ENCODE measurements at regions not wholly inside any gene's neighbourhood (a gene's known extent, or its start where the extent isn't known, plus 50 kb on each side); places are given as distances from the start of the nearest gene placed in this dataset.
"Not testable (repeated sequence)": the region's sequence is repeated elsewhere in the genome, so short reads cannot be mapped to it uniquely, and the experiment has no call there.

GRCh38 chr1:30001011-30001731, 722.2 kb downstream of the MATN1 start:
- no peak for ATAC-seq
- no peak for TF ChIP-seq POLR2AphosphoS5 (IDR thresholded peaks at IDR 0.05)
- no peak for TF ChIP-seq EP300 (IDR thresholded peaks at IDR 0.05)
- no peak for TF ChIP-seq CTCF (IDR thresholded peaks at IDR 0.05)
- no peak for TF ChIP-seq POLR2A (IDR thresholded peaks at IDR 0.05)
- WGBS, 2 donors (ENCODE audit: low coverage in 1 of 2), result 37 to 50% methylated on average over 6 of the region's 15 CpGs
- Histone ChIP-seq H3K4me1 (no peaks in the 10 kb centered on the region), H3K36me3 (no peaks in the 10 kb centered on the region), H3K9me3 (peaks cover 0 to 11% (median 0%) of the 10 kb centered on the region in 3 donors), H3K27me3 (peaks cover 21% of the 10 kb centered on the region), H3K4me3 (no peak overlapping the region), H3K27ac (no peak overlapping the region)

GRCh38 chr1:30000266-30000665, 723.1 kb downstream of the MATN1 start:
- Histone ChIP-seq H3K4me3 (no peak overlapping the region), H3K4me1 (no peaks in the 10 kb centered on the region), H3K27me3 (peaks cover 24% of the 10 kb centered on the region), H3K27ac (no peak overlapping the region), H3K9me3 (peaks cover 0 to 14% (median 0%) of the 10 kb centered on the region in 3 donors), H3K36me3 (no peaks in the 10 kb centered on the region)
- 58 to 63% methylated on average over 2 of the region's 7 CpGs for WGBS, 2 donors (ENCODE audit: low coverage in 1 of 2)
- TF ChIP-seq EP300 (IDR thresholded peaks at IDR 0.05) (no peak), POLR2A (IDR thresholded peaks at IDR 0.05) (no peak), POLR2AphosphoS5 (IDR thresholded peaks at IDR 0.05) (no peak), CTCF (IDR thresholded peaks at IDR 0.05) (no peak)
- ATAC-seq, result no peak

- Histone ChIP-seq H3K4me3 (no peak overlapping the region), H3K27me3 (peaks cover 28% of the 10 kb centered on the region), H3K4me1 (no peaks in the 10 kb centered on the region), H3K9me3 (peaks cover 0 to 21% (median 0%) of the 10 kb centered on the region in 3 donors), H3K36me3 (no peaks in the 10 kb centered on the region), H3K27ac (no peak overlapping the region)
- no peak for ATAC-seq
- no peak for TF ChIP-seq EP300 (IDR thresholded peaks at IDR 0.05)
- TF ChIP-seq CTCF (IDR thresholded peaks at IDR 0.05), result no peak
- no peak for TF ChIP-seq POLR2A (IDR thresholded peaks at IDR 0.05)
- no peak for TF ChIP-seq POLR2AphosphoS5 (IDR thresholded peaks at IDR 0.05)
- WGBS, 2 donors (ENCODE audit: low coverage in 1 of 2), result no CpG with 5 or more reads among the region's 1 CpG
Observed at GRCh38 chr1:29999595-29999994, 723.8 kb downstream of the MATN1 start.

DNA sequence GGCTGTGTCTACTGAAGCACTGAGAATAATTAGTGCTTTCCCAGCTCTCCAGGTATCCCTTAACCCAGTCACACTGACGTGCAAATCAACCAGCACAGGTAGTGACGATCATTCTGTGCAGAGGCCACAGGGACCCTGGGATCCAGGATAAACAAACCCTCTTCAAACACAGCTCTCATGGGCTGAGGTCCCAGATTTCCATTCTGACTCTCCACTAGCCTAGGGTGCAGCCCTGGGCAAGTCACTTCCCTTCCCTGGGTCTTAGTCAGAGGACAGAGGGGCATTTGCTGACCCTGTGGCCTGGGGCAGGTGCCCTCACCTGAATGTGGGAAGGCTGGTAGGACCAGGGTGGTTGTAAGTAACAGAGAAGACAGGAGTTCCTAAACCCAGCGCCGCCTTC, 724.7 kb downstream of the MATN1 start:
- H3K4me1 ChIP-seq, result no peaks in the 10 kb centered on the region
- no peaks in the 10 kb centered on the region for H3K36me3 ChIP-seq
- H3K4me3 ChIP-seq, result no peak overlapping the region
- TF ChIP-seq POLR2A (IDR thresholded peaks at IDR 0.05) (no peak), CTCF (IDR thresholded peaks at IDR 0.05) (no peak)
- WGBS, 2 donors (ENCODE audit: low coverage in 1 of 2), result 60% methylated on average over 1 of the region's 4 CpGs; no CpG with 5 or more reads in 1 of the 2 donors
- no peak overlapping the region for H3K27ac ChIP-seq
- H3K27me3 ChIP-seq, result peaks cover 28% of the 10 kb centered on the region
- no peak for ATAC-seq
- H3K9me3 ChIP-seq, result peaks cover 0 to 25% (median 0%) of the 10 kb centered on the region in 3 donors

- H3K4me1 ChIP-seq, H3K4me3 ChIP-seq, H3K36me3 ChIP-seq, ATAC-seq, H3K27ac ChIP-seq: not testable (repeated sequence)
- H3K9me3 ChIP-seq, result peaks cover 0 to 34% (median 0%) of the 10 kb centered on the region in 3 donors
- 67 to 89% methylated on average over 1 of the region's 3 CpGs for WGBS, 2 donors (ENCODE audit: low coverage in 1 of 2)
- peaks cover 28% of the 10 kb centered on the region for H3K27me3 ChIP-seq
Observed at GRCh38 chr1:29997818-29998217, 725.6 kb downstream of the MATN1 start.
